ENCODE measurements at regions not wholly inside any gene's neighbourhood (a gene's known extent, or its start where the extent isn't known, plus 50 kb on each side); places are given as distances from the start of the nearest gene placed in this dataset.

- no peak overlapping the region for H3K27ac ChIP-seq (ENCODE audit: low read depth, low read length)
- peaks cover 2% of the 10 kb centered on the region for H3K36me3 Mint-ChIP-seq (ENCODE audit: low read depth, unreplicated experiment)
- peaks cover 6% of the 10 kb centered on the region for H3K9me3 Mint-ChIP-seq (ENCODE audit: unreplicated experiment)
- H3K4me1 Mint-ChIP-seq (ENCODE audit: low read depth, unreplicated experiment), result peaks cover 5% of the 10 kb centered on the region
- no peak overlapping the region for H3K4me2 ChIP-seq (ENCODE audit: low read length)
- H3K4me1 ChIP-seq (ENCODE audit: insufficient read depth, low read length), result peaks cover 10% of the 10 kb centered on the region
- DNase-seq (ENCODE audit: low read depth), result no peak
- no peak overlapping the region for H3K4me3 Mint-ChIP-seq (ENCODE audit: unreplicated experiment)
- no peaks in the 10 kb centered on the region for H3K36me3 ChIP-seq (ENCODE audit: insufficient read depth, low read length)
- no peak for TF ChIP-seq EZH2 (IDR thresholded peaks at IDR 0.05; ENCODE audit: insufficient read depth, low read length)
- TF ChIP-seq, protein P1, sequence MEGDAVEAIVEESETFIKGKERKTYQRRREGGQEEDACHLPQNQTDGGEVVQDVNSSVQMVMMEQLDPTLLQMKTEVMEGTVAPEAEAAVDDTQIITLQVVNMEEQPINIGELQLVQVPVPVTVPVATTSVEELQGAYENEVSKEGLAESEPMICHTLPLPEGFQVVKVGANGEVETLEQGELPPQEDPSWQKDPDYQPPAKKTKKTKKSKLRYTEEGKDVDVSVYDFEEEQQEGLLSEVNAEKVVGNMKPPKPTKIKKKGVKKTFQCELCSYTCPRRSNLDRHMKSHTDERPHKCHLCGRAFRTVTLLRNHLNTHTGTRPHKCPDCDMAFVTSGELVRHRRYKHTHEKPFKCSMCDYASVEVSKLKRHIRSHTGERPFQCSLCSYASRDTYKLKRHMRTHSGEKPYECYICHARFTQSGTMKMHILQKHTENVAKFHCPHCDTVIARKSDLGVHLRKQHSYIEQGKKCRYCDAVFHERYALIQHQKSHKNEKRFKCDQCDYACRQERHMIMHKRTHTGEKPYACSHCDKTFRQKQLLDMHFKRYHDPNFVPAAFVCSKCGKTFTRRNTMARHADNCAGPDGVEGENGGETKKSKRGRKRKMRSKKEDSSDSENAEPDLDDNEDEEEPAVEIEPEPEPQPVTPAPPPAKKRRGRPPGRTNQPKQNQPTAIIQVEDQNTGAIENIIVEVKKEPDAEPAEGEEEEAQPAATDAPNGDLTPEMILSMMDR (IDR thresholded peaks at IDR 0.05; ENCODE audit: insufficient read depth, low read depth, low read length), result no peak
- H3K27ac Mint-ChIP-seq (ENCODE audit: unreplicated experiment), result no peak overlapping the region
- no peak for FAIRE-seq
- no peak overlapping the region for H2AFZ ChIP-seq (ENCODE audit: low read depth, low read length)
- H3K4me3 ChIP-seq (ENCODE audit: insufficient read depth, low read depth, low read length), result no peak overlapping the region
- H4K20me1 ChIP-seq (ENCODE audit: insufficient read depth, low read length), result no peaks in the 10 kb centered on the region
- H3K27me3 Mint-ChIP-seq (ENCODE audit: low read depth, unreplicated experiment), result peaks cover 25% of the 10 kb centered on the region
- no peak overlapping the region for H3K9ac ChIP-seq (ENCODE audit: low read length)
- H3K9me3 ChIP-seq (ENCODE audit: insufficient read depth, low read depth, low read length), result peaks cover 2% of the 10 kb centered on the region
- H3K27me3 ChIP-seq (ENCODE audit: insufficient read depth, low read length), result no peaks in the 10 kb centered on the region
- no peaks in the 10 kb centered on the region for H3K79me2 ChIP-seq (ENCODE audit: insufficient read depth, low read length)
Measured at GRCh38 chr5:175819090-175819425, 52.3 kb upstream of the CPLX2 start.

DNA sequence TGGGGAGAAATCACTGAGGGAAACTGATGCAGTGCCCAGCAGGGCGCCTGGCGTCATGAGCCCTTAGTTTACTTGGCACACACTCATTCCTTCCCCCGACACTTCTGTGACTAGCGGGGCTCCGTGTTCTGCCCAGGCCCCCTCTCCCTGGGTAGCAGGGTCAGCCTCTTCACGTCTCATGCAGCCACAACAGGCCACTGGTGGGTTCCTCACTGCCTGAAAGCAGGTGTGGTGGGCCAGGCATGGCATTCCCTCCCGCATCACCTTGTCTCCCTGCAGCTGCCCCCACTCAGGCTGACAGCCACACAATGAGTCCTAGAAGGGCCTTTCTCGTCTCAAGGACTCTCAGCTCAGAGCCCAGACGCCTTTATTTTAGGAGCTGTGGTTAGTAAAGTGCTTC is 51.1 kb upstream of the CPLX2 start:
- Mint-ChIP-seq H3K36me3 (ENCODE audit: low read depth, unreplicated experiment) (peaks cover 2% of the 10 kb centered on the region), H3K27me3 (ENCODE audit: low read depth, unreplicated experiment) (peaks cover 31% of the 10 kb centered on the region), H3K4me1 (ENCODE audit: low read depth, unreplicated experiment) (no peaks in the 10 kb centered on the region), H3K27ac (ENCODE audit: unreplicated experiment) (no peak overlapping the region), H3K9me3 (ENCODE audit: unreplicated experiment) (peaks cover 6% of the 10 kb centered on the region), H3K4me3 (ENCODE audit: unreplicated experiment) (no peak overlapping the region)
- DNase-seq (ENCODE audit: low read depth) (no peak), FAIRE-seq (no peak)
- H3K27me3 ChIP-seq (ENCODE audit: insufficient read depth, low read length), result no peaks in the 10 kb centered on the region
- no peaks in the 10 kb centered on the region for H3K4me1 ChIP-seq (ENCODE audit: insufficient read depth, low read length)
- H3K9ac ChIP-seq (ENCODE audit: low read length), result no peak overlapping the region
- H4K20me1 ChIP-seq (ENCODE audit: insufficient read depth, low read length), result no peaks in the 10 kb centered on the region
- H3K4me2 ChIP-seq (ENCODE audit: low read length), result no peak overlapping the region
- no peak overlapping the region for H3K27ac ChIP-seq (ENCODE audit: low read depth, low read length)
- no peak for TF ChIP-seq EZH2 (IDR thresholded peaks at IDR 0.05; ENCODE audit: insufficient read depth, low read length)
- no peaks in the 10 kb centered on the region for H3K79me2 ChIP-seq (ENCODE audit: insufficient read depth, low read length)
- no peak overlapping the region for H2AFZ ChIP-seq (ENCODE audit: low read depth, low read length)
- H3K4me3 ChIP-seq (ENCODE audit: insufficient read depth, low read depth, low read length), result no peak overlapping the region
- H3K9me3 ChIP-seq (ENCODE audit: insufficient read depth, low read depth, low read length), result peaks cover 2% of the 10 kb centered on the region
- no peaks in the 10 kb centered on the region for H3K36me3 ChIP-seq (ENCODE audit: insufficient read depth, low read length)

All from astrocyte (in vitro differentiated cells and primary cell).